Fibroblast of skin of left biceps (primary cell): ENCODE measurements at regions not wholly inside any gene's neighbourhood (a gene's known extent, or its start where the extent isn't known, plus 50 kb on each side); places are given as distances from the start of the nearest gene placed in this dataset.

Source experiments
- DNase-seq, 2 experiments: peaks; one replicate each; pipeline ENCODE4 v3.0.0-alpha.2; 2013; ENCODE audit warnings: low read depth in 2 of 2

DNA sequence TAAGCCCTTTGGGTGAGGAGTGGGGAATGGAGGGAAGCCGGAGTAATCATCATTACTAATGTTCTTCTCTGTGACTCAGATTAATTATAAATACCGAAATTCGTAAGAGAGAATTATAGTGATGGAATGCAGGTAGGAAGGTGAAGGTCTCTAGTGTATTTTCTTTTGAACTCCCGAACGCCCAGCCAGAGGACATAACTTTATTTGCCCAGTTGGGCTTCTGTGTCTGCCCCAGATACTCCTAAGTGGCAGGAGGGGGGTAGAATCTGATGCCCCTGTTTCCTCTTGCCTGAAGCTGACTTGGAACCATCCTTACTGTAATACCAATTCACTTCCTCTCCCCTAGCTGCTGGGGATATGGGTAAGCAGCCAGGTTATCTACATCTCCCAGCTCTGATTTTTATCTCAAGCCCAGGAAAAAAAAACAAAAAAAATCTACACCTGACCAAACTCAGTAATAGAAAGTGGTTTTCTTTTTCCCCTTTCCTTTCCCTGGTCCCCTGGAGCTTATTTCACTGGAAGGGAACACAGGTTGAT is 84.4 kb upstream of the CISTR start:
- no peak for DNase-seq

DNA sequence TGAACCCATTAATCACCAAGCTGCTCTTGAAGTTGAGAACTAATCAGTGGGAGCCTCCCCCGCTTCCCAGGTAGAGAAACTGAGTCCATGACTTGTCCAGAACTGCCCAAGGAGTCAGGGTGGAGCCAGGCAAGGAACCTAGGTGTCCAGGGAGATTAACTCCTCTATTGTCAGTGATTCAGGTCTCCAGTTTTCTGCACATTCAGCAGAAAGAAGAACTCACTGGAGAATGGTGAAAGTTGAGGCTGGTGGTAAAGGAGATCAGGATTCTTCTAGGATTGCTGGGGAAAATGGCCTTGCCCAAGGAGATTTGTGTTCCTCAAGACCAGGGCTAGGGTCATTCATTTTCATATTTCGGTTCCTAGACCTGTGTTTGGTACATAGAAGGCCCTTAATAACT is 87.2 kb upstream of the CISTR start:
- DNase-seq = no peak

DNA sequence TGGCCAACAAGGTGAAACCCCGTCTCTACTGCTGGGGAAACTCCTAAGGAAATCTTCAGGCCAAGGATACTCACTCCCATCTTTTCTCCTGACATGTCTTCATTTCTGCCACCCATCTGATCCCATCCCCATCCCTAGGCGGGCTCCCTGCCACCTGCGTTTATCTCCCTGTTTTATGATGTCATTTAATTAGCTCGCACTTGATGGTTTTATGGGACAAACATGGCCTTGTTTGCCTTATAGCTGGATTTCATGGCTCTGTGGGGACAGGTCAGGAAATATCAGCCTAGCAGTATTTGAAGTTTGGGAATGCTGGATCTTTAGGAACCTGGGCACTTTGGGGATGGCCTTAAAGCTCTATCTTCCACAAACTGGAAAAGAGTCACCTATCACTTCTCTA is 88.5 kb upstream of the CISTR start:
- DNase-seq = no peak

DNA sequence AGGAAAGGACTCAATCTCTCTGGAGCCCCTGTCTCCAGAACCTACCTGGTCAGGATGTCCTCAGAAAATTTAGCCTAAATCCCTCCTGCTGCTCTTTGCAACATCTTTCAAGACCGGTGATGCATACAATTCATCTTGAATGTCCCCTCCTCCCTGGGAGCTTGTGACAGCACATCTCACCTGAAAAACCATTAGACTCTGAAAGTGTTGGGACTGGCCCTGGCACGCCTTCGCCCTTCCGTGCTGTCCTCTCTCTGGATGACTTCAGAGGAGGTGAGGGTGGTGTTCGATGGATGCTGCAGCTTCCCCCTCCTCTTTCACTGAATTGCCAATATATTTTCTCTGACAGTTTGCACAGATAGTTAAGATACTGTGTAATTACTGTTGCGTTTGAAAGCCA is 90.9 kb upstream of the CISTR start:
- DNase-seq = no peak

DNA sequence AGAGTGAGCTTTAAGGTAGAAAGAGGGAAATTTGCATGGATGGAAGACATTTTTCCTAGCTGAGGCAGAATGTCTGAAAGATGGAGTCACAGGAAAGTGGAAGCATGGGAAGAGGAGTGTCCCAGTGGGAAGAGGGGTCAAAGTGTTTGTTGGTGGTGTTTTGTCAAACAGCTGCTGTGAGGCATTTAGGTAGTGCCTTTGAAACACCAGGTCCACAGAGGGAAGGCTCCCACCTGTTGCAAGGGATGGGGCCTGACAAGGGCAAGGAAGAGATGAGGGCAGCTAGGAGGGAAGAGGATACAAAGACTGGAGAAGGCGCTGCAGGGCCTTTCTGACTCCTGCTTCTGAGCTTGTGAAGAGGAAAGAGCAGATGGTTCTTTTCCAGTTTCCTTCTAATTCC is 91.8 kb upstream of the CISTR start:
- no peak for DNase-seq

DNA sequence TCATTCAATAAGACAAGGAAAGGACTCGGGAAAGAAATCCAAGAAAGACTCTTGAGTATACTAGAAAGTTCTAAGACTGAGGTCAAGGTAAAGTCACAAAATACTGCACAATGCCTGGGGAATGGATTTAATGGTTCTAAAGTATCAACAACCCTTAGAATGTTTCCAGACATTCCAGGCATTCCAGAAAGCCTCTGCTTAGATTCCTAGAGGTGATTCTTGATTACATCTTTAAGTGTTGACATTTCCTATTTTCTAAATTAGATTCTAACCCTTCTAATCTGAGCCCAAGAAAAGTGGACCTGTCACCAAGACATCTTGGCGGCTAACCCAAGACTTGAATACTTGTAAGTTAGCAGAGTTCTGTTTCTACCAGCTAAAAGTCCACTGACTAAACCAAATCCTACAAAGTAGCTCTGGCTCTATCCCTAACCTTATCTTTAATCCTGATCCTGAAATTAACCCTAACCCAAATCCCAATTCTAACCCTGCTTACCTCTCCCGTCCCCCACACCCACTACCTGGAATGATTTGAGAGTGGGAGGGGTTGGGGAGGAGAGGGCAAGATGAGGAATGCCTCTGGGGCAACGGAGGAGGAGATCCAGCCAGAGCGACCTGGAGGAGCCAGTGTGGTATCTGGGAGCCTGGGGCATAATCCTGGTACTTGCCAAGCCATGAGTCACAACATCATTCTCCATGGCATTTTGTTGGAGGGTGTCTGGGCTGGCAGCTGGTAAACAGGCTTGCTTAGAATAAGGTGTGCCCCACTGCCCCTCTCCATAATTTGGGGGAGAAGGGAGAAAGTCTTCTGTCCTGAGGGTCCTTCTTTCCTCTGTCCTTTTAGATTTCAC is 93.4 kb upstream of the HOXC13 start:
- DNase-seq = peak; percentile 15 to 16

DNA sequence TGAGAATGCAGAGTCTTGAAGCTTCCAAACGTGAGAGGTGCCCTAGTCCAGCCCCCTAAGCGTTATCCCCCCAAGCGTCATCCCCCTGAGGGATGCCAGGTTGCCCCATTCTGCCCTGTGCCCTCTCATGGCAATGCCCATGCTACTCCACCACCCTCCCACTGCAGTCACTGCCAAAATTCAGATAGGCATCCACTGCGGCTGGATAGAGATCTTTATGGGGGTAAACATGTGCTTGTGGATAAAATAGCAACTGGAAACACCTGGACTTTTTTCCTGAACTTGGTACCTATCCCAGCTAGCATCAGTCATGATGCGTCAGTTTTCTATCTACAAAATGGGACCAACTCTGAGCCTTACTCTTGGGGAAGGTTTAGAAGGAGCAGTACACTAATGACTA is 92.7 kb upstream of the HOXC13 start:
- DNase-seq = no peak

DNA sequence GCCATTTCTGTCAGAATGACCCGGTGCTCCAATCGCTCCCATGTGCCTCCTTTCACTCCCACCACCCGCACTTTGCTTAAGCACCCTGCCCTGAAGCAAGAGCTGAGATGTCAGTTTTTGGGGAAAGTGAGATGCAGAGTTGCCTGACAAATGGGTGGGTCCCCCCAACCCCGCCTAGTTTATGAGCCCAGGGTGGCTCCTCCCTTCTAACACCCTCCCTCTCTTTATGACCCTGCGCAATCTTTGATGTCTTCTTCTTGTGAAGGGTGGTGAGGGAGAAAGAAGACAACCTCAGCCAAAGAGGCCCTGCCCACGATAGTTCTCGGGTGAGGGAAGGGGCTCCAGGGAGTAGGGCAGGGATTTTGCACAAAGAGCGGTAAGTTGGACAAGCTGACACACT is 89.5 kb upstream of the HOXC13 start:
- DNase-seq = no peak

GRCh38 chr12:53849656-53850055 is 89.0 kb upstream of the HOXC13 start:
- DNase-seq = no peak

DNA sequence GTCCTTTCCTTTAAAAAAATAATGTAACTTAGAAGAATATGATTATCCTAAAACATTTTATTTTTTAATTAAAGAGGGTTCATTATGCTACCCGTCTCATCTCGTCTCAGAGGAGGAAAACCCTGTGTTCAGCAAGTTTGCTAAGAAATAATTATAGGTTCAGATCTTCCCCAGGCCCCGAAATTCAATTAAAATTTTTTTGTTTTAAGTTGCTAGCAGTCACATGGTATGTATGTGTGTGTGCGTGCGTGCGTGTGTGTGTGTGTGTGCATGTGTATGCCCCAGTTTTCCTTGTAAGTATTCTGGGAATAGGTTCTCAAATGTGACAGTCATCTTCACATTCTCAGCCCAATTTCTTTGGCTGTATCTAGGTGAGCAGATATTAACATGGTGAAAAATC is 86.6 kb upstream of the HOXC13 start:
- DNase-seq = no peak

DNA sequence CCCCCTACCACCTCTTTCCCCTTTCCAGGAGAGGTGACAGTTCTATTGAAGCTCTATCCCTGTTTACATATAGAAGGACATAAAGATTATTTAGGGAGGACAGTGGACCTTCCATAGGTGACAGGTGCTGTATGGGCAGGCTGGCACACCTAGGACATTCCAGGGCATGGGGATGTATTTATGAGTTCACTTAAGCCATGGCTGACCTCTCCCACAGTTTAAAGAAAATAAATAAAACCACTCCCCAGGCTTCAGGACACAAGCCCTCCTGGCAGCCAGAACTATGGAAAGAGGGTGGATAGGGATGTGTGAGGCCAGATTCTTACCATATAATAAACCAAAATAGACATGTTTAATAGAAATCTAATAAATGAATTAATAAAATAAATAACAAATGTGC is 85.6 kb upstream of the HOXC13 start:
- DNase-seq = no peak

- no peak for DNase-seq
Observed at GRCh38 chr12:53854701-53855316, 83.8 kb upstream of the HOXC13 start.

DNA sequence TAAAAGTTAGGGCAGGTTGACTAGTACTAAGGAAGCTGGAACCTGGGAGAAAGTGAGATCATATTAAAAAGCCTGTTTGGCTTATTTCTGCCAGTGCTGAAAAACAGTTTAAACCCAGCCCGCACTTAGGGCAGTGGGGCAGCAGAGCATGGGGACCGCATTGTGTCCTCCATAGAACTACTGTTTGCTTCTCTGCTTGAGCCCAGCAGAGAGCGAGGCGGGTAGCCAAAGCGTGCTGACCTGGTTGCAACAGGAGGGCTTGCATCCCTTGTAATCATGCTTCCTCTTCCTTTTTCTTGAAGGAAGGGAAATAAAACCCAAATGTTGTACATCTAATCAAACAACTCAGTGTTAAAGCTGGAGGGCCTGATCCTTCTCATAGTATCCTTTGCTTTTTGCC is 82.5 kb upstream of the HOXC13 start:
- DNase-seq = no peak

- DNase-seq = no peak
Observed at GRCh38 chr12:53857666-53858065, 81.0 kb upstream of the HOXC13 start.

DNA sequence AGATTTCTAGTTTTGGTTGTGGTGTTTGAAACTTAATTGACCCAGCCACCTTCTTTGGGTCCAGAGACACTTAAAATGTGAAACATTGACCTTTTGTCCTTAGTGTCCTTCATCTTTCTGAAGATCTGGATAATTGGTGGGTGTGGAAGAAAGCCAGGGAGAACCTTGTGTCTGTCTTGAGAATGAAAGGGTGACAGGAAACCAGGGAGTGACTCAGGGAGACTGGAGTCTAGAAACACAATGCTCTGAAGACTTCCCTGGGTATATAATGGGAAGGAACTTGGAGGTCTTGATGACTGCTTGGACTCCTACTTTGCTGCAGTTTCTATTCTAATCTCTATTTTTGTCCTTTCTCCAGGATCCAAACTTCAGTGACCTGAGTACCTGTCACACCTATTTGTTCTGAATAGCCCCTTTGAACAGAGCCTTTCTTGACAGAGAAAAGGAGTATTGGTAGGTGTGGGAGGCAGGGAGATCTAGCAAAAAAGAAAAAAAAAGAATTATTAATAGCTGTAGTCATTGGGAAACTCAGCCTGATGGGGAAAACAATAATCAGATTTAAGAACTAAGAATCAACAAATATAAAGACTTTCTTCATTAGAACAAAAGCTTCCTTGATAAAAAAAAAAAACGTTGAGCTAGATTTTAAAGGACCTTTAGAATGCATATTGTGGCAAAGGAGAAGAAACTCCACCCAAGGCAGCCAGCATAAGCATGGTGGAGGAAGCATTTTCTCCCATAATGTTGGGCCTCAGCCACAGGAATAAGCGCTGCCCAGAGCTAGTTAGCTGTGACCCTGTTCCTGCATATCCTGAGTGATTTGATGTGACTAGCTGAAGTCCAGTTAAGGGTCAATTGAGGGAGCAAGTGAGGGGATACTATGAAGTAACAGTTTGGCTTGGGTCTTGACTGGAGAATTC is 77.9 kb upstream of the HOXC13 start:
- no peak for DNase-seq

GRCh38 chr12:53862206-53862605 is 76.4 kb upstream of the HOXC13 start:
- DNase-seq = no peak

DNA sequence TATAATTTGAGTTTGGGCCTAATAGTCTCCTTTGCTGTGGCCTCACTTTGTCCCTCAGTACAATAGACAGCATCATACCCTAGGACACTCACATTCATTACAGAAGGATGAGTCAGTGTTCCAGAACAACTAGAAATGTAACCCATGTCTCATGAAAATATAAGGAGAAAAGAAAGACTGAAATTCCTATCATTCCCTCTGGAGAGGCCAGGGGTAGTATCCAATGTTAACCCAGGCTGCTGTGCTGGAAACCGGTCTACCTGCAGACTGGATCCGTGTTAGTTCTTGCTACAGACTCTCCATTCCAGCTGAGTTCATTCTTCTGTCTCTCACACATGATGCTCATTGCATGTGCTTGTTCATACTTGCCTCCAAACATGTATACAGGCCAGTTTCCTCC is 75.8 kb upstream of the HOXC13 start:
- no peak for DNase-seq

GRCh38 chr12:53866727-53867126 is 71.9 kb upstream of the HOXC13 start:
- DNase-seq = no peak

GRCh38 chr12:53867216-53868012 is 71.2 kb upstream of the HOXC13 start:
- no peak for DNase-seq

DNA sequence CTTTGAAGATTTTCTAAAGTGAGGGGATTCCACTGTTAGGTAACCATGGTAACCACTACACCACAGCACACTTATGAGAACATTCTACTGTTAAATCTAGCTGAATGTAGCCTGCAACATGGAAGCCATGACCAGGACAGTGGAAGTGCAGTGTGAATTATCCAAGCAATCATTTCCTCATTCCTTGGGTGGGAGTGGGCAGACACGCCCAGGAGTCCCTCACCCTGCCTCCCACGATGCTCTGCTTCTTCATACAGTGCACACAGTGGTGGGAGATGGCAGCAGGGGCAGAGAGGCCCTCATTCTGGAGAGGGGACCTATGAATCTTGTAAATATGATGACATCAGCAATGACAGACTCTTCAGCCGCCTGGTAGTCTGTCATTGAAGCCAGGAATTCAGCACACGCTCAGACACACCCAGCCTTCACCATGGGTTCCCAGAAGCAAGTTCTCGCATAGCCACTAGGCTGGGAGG is 70.1 kb upstream of the HOXC13 start:
- no peak for DNase-seq

DNA sequence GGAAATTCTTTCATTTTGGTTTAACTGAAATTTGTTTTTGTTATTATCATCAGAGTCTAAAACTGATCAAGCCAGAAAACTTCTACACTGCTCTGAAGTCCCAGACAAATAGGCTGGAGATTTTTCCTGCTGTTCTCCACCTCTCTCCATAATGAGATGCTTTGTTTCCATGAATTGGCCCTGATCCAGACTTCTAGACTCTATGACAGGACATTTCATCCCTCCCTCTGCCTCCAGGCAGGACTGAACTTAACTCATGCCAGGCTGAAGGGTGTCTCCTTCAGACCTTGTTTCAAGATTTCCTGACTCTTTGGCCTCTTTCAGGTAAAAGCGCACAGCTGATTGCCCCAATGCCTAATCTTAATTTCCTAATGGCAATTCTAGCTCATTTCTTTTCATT is 69.1 kb upstream of the HOXC13 start:
- no peak for DNase-seq
